PC-9 (cell line): ENCODE measurements at regions not wholly inside any gene's neighbourhood (a gene's known extent, or its start where the extent isn't known, plus 50 kb on each side); places are given as distances from the start of the nearest gene placed in this dataset.

Source experiments
- BruUV-seq: library from RNA; stranded (reverse); fragments of 400-500 nt; replicated peaks from 2 replicates; lab custom pipeline; 2021; lab: Mats Ljungman, UMichigan
- CTCF ChIA-PET: fragments of 300-600 bp; sonication (Branson Sonifier 250); formaldehyde crosslinking; loops from one replicate; lab custom pipeline; 2022; ENCODE audit warnings: antibody characterized with exemption; lab: Charles Lee
- POLR2A ChIA-PET: fragments of 300-600 bp; sonication (Branson Sonifier 250); formaldehyde crosslinking; loops from one replicate; lab custom pipeline; 2022; ENCODE audit warnings: antibody characterized with exemption; ENCODE audit not compliant: unreplicated experiment; lab: Charles Lee
- DNase-seq, 2 experiments: peaks; one replicate each; pipeline versions ENCODE4 v3.0.0 to v3.0.0-alpha.2; 2015 to 2022; ENCODE audit warnings: mixed read lengths in 1 of 2
- H2AFZ ChIP-seq: fragments of 200-600 bp; sonication (generic); 2 replicates; pipeline ENCODE4 v1.8.1; 2017; ENCODE audit warnings: antibody characterized with exemption
- H3F3A ChIP-seq: fragments of 200-600 bp; sonication (generic); 2 replicates; pipeline ENCODE4 v1.8.1; 2017; ENCODE audit warnings: antibody characterized with exemption, mild to moderate bottlenecking, low read depth; ENCODE audit not compliant: insufficient read depth
- H3K27ac ChIP-seq: fragments of 200-600 bp; sonication (generic); 2 replicates; pipeline ENCODE4 v1.6.1; 2016; ENCODE audit warnings: mixed run types
- H3K27me3 ChIP-seq: fragments of 200-600 bp; sonication (generic); 2 replicates; pipeline ENCODE4 v1.6.1; 2016; ENCODE audit warnings: low read depth, mixed run types; ENCODE audit not compliant: insufficient read depth
- H3K36me3 ChIP-seq: fragments of 200-600 bp; sonication (generic); 2 replicates; pipeline ENCODE4 v1.6.1; 2016; ENCODE audit warnings: low read depth, mixed run types
- H3K4me1 ChIP-seq: fragments of 200-600 bp; sonication (generic); replicated peaks from 2 replicates; pipeline ENCODE4 v1.6.1; 2016; ENCODE audit warnings: mixed run types; ENCODE audit not compliant: insufficient read depth
- H3K4me2 ChIP-seq: fragments of 200-600 bp; sonication (generic); 2 replicates; pipeline ENCODE4 v1.6.1; 2017; ENCODE audit warnings: mixed run types
- H3K4me3 ChIP-seq: fragments of 200-600 bp; sonication (generic); 2 replicates; pipeline ENCODE4 v1.6.1; 2016; ENCODE audit warnings: mixed run types
- H3K79me2 ChIP-seq: fragments of 200-600 bp; sonication (generic); 2 replicates; pipeline ENCODE4 v1.6.1; 2017; ENCODE audit warnings: low read depth, mixed run types
- H3K9me2 ChIP-seq: fragments of 200-600 bp; sonication (generic); 2 replicates; pipeline ENCODE4 v1.8.1; 2017; ENCODE audit warnings: mild to moderate bottlenecking; ENCODE audit not compliant: insufficient read depth
- H3K9me3 ChIP-seq: fragments of 200-600 bp; sonication (generic); 2 replicates; pipeline ENCODE4 v1.8.1; 2016; ENCODE audit warnings: low read depth; ENCODE audit not compliant: insufficient read depth
- H4K20me1 ChIP-seq: fragments of 200-600 bp; sonication (generic); 2 replicates; pipeline ENCODE4 v1.8.1; 2017; ENCODE audit not compliant: insufficient read depth
- EZH2 ChIP-seq: fragments of 200-600 bp; sonication (generic); IDR thresholded peaks from 2 replicates; pipeline ENCODE4 v1.8.0; 2017; ENCODE audit warnings: antibody characterized with exemption, low read depth
- intact Hi-C: fragments of 100-400 bp; cut with micrococcal nuclease; formaldehyde crosslinking; loops from one replicate; pipeline ENCODE4 v1.10.0; 2022; ENCODE audit not compliant: unreplicated experiment
- TF ChIP-seq, protein P1 (sequence below): fragments of 200-600 bp; sonication (generic); conservative IDR thresholded peaks from 2 replicates; pipeline ENCODE4 v1.6.1; 2017; ENCODE audit warnings: mixed run types, antibody characterized with exemption, mild to moderate bottlenecking, moderate library complexity

DNA sequence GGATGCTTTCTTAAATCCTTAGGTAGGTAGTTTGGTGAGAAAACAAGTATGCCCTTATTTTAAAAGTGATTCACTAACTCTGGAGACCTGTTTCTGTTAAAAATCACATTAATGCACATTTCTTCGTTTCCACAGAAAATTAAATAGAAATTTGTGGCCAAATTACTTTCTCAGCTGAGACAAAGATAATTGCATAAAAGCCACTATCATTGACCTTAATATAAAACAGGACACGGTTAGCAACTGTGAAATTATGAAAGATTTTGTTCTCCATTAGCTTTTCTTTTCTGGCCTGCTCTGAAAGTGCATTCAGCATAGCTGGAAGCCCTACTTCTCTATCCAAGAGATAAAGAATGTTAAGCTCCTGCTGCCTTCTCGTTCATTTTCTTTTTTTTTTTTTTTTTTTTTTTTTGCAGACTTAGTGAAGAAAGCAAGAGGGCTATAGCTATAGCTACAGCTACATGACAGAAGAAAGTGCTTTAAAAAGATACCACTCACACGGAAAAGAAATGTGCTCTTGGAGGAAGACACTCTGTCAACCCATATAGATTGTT lies 576.9 kb downstream of the OTOL1 start:
- Histone ChIP-seq H3K36me3 (no peaks in the 10 kb centered on the region), H3K4me1 (no peaks in the 10 kb centered on the region), H3F3A (no peaks in the 10 kb centered on the region), H3K27ac (no peak overlapping the region), H2AFZ (no peak overlapping the region), H4K20me1 (no peaks in the 10 kb centered on the region), H3K27me3 (no peaks in the 10 kb centered on the region), H3K4me2 (no peak overlapping the region), H3K79me2 (no peaks in the 10 kb centered on the region), H3K9me3 (no peaks in the 10 kb centered on the region), H3K9me2 (no peaks in the 10 kb centered on the region), H3K4me3 (no peak overlapping the region)
- intact Hi-C loops: no loop called here
- TF ChIP-seq, protein P1, sequence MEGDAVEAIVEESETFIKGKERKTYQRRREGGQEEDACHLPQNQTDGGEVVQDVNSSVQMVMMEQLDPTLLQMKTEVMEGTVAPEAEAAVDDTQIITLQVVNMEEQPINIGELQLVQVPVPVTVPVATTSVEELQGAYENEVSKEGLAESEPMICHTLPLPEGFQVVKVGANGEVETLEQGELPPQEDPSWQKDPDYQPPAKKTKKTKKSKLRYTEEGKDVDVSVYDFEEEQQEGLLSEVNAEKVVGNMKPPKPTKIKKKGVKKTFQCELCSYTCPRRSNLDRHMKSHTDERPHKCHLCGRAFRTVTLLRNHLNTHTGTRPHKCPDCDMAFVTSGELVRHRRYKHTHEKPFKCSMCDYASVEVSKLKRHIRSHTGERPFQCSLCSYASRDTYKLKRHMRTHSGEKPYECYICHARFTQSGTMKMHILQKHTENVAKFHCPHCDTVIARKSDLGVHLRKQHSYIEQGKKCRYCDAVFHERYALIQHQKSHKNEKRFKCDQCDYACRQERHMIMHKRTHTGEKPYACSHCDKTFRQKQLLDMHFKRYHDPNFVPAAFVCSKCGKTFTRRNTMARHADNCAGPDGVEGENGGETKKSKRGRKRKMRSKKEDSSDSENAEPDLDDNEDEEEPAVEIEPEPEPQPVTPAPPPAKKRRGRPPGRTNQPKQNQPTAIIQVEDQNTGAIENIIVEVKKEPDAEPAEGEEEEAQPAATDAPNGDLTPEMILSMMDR: no peak
- no peak for TF ChIP-seq EZH2
- BruUV-seq: no TSS peak
- ChIA-PET CTCF (no interaction called here), POLR2A (interaction anchor here (0.6 kb wide), 2 partner anchors 82 to 120 kb away, joined by 4 read pairs; no protein-coding TSS in a partner anchor)
- DNase-seq: no peak

DNA sequence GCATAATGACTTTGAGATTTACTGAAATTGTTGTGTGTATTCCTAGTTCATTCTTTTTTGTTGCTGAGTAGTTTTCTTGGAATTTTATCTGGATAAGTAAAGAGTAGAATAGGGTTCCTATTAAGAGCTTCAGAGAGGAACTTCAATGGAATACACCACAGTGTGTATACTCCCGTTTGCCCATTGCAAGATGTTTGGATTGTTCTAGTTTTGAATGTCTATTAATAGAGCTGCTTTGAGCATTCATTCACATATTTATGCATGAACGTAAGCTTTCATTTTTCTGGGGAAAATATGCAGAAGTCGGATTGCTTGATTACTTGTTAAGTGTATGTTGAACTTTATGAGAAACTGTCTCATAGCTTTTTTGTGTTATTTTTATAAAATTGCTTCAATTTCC lies 580.5 kb downstream of the OTOL1 start:
- BruUV-seq: no TSS peak
- Histone ChIP-seq H3K9me2 (no peaks in the 10 kb centered on the region), H3K27ac (no peak overlapping the region), H3K4me2 (no peak overlapping the region), H3K79me2 (no peaks in the 10 kb centered on the region), H3K27me3 (no peaks in the 10 kb centered on the region), H3F3A (no peaks in the 10 kb centered on the region), H3K4me3 (no peak overlapping the region), H3K4me1 (no peaks in the 10 kb centered on the region), H3K9me3 (no peaks in the 10 kb centered on the region), H4K20me1 (no peaks in the 10 kb centered on the region), H3K36me3 (no peaks in the 10 kb centered on the region), H2AFZ (no peak overlapping the region)
- no peak for DNase-seq
- intact Hi-C loops: no loop called here
- TF ChIP-seq, protein P1: no peak
- TF ChIP-seq EZH2: no peak
- ChIA-PET POLR2A (no interaction called here), CTCF (no interaction called here)

DNA sequence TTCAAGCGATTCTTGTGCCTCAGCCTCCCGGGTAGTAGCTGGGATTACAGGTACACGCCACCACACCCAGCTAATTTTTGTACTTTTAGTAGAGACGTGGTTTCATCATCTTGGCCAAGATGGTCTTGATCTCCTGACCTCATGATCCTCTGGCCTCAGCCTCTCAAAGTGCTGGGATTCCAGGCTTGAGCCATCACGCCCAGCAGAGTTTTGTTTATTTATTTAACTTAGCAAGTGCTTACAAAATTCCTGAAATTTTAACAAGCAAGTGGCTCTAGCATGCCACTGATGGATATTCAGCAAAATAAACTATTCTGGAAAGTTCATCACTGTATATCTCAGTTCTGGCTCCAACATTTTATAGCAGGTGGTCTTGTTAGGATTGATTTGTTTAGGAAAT lies 585.9 kb downstream of the OTOL1 start:
- Histone ChIP-seq H3K27me3 (no peaks in the 10 kb centered on the region), H3K27ac (no peak overlapping the region), H3K79me2 (no peaks in the 10 kb centered on the region), H3K4me1 (no peaks in the 10 kb centered on the region), H3F3A (no peaks in the 10 kb centered on the region), H3K9me2 (no peaks in the 10 kb centered on the region), H3K4me3 (no peak overlapping the region), H4K20me1 (no peaks in the 10 kb centered on the region), H2AFZ (no peak overlapping the region), H3K9me3 (no peaks in the 10 kb centered on the region), H3K4me2 (no peak overlapping the region), H3K36me3 (no peaks in the 10 kb centered on the region)
- CTCF ChIA-PET: no interaction called here
- intact Hi-C loops: no loop called here
- TF ChIP-seq, protein P1: no peak
- TF ChIP-seq EZH2: no peak
- POLR2A ChIA-PET: no interaction called here
- no TSS peak for BruUV-seq
- DNase-seq: no peak
